GM21786 (cell line): ENCODE measurements at regions not wholly inside any gene's neighbourhood (a gene's known extent, or its start where the extent isn't known, plus 50 kb on each side); places are given as distances from the start of the nearest gene placed in this dataset.

Experiments used
- ATAC-seq: cut with Tn5 transposase; IDR thresholded peaks from one replicate; pipeline ENCODE4 v1.9.1; 2021; ENCODE audit not compliant: unreplicated experiment

DNA sequence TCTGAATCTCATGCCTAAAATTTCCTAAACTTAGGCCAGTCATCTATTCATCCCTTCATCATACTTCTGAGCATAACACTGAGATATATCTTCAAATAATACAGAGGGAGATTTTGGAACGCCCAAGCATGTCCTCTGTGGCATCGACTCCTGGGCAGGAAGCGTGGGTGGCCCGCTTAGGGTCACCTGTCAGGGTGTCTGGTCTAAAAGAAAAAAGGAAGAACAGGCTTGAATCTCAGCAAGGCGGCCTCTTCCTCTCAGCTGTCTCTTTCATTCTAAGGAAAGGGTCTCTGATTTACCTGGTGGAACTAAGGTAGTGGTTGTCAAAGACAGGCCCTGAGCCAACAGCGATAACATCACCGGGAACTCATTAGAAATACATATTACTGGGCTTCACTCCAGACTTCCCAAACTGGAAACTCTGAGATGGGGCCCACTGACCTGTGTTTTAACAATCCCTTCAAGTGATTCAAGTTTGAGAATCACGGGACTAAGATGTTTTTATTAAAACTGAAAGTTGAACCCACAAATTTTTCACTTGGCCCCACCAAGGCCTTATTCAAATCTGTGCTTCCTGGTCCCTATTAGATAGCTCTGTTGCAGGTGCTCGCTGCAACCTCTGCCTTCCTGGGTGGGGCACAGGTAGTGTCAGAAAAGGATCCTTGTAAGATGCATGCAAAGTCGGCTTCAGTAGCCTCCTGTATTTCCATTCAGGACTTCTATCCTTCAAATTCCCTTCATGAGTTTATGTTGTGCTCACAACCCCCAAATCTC, 162.3 kb upstream of the CCDC68 start:
- no peak for ATAC-seq

DNA sequence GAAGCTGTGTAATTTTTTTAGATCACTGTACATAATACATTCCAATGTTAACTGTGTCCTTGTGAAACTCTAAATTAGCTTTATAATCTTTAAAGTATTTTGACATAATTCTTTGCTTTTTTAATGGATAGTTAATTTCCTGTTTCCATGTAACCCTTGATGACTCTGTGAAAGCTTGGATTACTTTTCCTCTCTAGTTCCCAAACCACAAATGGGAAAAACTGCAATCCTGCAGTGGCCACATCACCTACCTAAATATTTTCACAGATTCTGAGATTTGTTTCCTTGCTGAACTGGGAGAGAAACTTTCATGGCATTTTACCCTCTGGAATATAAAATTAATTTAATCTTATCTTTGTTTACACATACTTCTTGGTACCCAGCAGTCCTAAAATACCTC, 161.6 kb upstream of the CCDC68 start:
- ATAC-seq = no peak

DNA sequence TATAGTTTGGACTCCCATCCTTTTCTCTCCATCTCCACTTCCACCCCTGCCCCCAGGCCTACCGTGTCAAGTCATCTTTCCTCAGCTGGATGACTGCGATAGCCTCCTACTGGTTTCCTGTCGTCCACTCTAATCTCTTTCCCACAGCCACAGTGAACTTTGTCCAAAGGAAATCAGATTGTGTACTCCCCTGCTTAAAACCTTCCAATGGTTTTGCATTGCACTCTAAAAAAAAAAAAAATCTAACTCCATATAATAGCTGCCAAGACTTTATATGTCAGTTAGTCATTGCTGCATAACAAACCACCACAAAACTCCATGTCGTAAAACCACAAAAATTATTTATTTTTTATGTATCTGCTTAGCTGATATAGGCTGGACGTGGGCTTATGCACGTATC, 160.2 kb upstream of the CCDC68 start:
- ATAC-seq = no peak

DNA sequence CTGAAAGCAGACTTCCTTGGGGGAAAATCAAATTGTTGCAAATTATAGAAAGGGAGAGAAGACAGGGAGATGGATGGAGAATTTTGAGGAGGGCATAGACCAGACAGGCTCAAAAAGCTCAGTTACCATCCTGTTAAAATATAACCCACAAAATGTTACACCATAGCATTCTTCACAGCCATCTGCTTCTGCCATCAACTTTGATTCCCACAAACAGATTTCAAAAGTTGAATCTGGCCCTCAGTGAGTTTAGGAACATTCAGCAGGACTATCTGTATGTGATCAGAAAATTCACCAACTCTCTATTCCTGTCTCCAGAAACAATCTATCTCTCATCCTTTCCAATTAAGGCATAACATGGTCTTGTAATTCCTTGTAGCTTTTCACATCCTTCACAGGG, 159.8 kb upstream of the CCDC68 start:
- no peak for ATAC-seq

GRCh38 chr18:55116863-55117262, 157.6 kb upstream of the CCDC68 start:
- ATAC-seq = no peak

DNA sequence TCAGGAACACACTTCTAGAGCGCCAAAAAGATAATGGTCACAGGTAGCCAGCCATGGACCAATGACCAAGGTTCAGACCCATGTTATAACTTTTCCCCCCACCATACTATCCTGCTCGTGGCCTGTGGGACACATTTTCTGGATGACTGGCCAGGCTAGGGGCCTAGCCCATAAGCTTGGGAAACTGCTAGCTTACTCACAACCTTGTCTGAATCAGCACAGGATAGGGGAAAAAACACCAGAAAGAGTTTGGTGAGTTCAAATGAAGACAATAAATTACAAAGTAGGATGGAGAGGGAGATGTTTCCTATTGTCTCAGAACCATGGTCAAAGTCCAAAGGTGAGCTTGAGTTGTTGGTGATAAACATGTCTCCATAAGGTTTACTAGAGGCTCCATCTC, 156.3 kb upstream of the CCDC68 start:
- no peak for ATAC-seq

DNA sequence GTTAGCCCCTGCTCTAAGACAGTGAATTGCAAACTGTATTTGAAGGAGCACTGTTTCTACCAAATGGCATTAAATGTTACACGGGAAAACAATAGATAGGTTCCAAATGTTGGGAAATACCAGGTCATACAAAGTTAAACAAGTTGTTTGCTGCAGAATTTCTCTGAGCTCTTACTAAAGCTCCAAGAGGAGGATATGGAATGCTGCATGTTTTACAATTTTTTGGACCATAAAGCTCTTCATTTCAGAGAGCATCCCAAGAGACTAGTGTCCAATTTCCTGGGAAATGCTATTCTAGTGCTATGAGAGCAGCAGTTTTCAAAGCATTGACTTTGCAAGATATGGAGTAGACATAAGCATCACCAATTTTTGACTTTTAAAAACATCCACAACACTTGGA, 155.6 kb upstream of the CCDC68 start:
- ATAC-seq = no peak

DNA sequence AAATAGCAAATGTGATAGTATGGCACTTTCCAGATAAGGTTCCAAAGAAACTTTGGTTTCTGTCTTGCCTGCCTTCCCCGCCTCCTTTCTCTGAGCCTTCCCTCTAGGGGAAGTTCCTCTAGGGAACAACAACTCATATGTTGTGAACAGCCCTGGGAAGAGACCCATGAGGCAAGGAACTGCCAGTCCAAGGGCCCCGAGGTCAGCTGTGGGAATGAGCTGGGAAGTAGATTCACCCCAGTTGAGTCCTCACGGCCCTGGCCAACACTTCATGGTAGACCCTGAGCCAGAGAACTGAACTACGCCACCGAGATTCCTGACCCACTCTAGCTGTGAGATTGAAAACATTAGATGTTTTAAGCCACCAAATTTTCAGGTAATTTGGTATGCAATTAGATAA, 154.5 kb upstream of the CCDC68 start:
- ATAC-seq = no peak

DNA sequence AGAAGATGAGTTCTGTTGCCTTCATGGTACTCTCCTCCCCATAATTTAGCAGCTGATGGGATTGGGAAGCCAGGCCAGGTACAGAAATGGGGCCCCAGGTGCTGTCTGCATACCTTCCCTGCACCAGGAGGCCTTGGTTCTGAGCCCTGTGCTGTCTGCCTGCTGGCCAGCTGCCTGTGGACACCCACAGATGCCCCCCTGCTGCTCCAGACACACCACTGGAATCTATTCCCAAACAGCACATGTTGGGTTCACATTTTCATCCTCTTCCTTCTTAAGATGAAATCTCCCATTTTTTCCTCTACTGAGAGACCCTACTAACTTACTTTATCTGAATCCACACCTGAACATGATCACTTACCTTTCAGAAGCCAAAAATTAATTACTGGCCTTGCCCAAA, 152.0 kb upstream of the CCDC68 start:
- ATAC-seq = no peak

GRCh38 chr18:55110436-55110835, 151.2 kb upstream of the CCDC68 start:
- ATAC-seq = no peak

GRCh38 chr18:55109818-55110414, 150.7 kb upstream of the CCDC68 start:
- no peak for ATAC-seq

DNA sequence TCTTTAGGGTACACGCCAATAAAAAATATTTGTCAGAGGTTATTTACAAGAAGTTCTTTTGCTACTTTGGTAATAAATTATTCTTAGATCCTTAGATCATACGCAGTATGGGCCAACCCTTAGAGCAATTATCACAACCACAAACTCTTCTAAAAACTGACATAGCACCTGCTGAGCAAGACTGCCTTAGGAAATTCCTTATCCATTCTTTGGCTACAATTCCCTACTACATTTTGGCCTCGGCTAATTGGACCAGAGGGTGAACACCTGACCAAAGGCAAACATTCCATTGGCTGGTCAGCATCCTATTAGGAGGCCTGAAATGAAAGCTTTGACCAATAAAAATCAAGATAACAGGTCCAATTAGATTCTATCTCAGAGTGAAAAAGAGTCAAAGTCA, 147.6 kb upstream of the CCDC68 start:
- ATAC-seq = no peak

- ATAC-seq = no peak
These were observed 147.2 kb upstream of the CCDC68 start for GRCh38 chr18:55106466-55106865.

DNA sequence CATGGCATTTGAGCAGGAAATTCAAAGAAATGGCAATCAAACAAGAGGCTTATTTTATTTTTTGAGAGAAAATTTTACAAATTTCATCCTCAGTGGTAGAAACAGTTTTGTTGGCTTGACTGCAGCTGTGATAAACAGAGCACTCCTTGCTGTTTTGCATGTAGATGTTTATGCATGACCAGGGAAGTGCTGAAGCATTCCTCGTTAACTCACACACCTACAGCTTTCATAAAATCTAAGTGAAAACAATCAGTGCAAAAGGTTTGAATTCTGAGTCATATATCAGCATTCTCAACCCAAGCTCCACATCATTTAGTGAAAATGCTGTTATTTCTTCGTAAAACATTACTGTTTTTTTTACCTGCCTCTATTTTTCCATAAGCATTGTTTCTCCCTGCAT, 146.6 kb upstream of the CCDC68 start:
- no peak for ATAC-seq

- no peak for ATAC-seq
These were observed 143.7 kb upstream of the CCDC68 start for GRCh38 chr18:55102958-55103456.

DNA sequence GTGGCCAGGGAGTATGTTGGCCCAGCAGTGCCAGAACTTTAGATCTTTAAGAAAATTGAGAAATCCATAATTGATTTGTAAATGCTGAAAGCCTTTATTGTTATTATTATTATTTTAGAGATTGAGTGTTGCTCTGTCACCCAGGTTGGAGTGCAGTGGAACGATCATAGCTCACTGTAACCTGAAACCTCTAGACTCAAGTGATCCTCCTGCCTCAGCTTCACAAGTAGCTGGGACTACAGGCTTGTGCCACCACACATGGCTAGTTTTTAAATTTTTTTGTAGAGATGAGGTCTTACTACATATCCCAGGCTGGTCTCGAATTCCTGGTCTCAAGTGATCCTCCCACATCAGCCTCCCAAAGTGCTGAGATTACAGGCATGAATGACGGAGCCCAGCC, 143.2 kb upstream of the CCDC68 start:
- ATAC-seq = no peak

- ATAC-seq = no peak
These were observed 142.2 kb upstream of the CCDC68 start for GRCh38 chr18:55101458-55101824.

GRCh38 chr18:55100817-55101457, 141.7 kb upstream of the CCDC68 start:
- ATAC-seq = no peak

- ATAC-seq = no peak
These were observed 138.4 kb upstream of the CCDC68 start for GRCh38 chr18:55097456-55098170.

DNA sequence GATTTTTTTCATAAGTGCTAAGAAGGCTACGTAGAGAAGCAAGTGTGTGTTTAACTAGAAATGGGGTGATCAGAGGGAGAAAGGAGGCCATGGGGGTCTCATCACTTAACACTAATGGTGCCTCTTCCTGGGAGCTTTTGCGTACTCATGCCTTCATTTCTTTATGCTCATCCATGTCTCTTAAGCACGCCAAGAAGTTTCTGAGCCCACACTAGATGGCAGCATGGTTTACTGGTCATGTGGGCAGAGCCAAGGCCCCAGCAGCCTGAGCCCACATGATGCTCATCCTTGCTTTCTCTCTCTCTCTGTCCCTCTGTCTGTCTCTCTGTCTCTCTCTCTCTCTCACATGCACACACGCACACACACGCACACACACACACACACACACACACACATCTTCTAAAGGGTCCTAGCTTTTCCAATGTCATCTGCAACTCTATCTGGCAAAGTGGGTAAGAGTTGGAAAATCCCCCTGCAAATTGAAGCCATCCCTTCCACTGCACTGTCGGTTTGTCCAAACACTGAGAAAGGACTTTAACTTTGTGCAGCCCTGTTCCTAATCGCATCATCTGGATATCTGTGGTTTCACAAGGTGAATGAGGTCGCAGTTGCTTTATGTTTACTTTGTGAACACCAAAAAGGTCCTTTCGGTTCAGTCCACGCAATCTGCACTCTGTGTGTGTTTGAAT, 137.1 kb upstream of the CCDC68 start:
- ATAC-seq = no peak

DNA sequence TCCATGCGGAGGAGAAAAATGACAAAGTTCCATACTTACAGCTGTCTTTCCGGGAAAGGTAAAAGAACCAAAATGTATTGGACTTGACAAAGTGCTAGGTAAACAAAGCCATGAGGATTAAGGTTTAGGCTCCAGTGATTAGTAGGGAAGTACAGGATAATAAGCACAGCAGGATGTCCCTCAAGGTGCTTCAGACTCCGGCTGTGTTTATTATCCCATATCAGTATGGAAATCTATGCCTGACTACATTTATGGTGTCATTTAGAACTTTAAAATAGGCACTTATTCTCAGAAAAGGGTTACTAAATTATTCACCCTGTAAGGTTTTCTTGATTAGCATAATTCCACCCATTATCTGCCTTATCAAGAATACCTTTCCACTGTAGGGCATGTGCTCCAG, 136.3 kb upstream of the CCDC68 start:
- no peak for ATAC-seq
